Putamen (tissue), 1 donor: ENCODE measurements at regions not wholly inside any gene's neighbourhood (a gene's known extent, or its start where the extent isn't known, plus 50 kb on each side); places are given as distances from the start of the nearest gene placed in this dataset.
A peak's percentile ranks its signal among the peaks of the same experiment; 100 is the strongest.

ENCODE experiments used
- DNase-seq: peaks from one replicate; pipeline ENCODE4 v3.0.0-alpha.2; 2016; ENCODE audit warnings: low spot score

DNA sequence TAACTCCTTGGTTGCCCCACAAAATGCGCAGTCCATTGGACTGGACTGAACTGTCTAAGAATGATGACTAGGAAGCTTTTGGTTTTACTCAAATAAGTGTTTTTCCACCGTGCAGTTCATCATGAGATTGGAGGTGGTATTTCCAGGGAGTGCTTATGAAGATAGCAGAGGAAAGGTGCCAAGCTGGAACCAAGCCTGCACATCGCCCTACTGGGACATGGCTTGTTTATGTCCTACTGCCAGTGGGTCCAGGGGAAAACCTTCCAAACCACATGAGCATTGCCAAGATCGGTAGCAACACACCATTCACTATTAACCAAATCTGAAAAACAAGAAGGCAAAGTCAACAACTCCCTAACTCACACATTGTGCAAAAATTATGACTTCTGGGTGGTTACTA, 54.7 kb upstream of the DSCAM start:
- DNase-seq, result no peak

DNA sequence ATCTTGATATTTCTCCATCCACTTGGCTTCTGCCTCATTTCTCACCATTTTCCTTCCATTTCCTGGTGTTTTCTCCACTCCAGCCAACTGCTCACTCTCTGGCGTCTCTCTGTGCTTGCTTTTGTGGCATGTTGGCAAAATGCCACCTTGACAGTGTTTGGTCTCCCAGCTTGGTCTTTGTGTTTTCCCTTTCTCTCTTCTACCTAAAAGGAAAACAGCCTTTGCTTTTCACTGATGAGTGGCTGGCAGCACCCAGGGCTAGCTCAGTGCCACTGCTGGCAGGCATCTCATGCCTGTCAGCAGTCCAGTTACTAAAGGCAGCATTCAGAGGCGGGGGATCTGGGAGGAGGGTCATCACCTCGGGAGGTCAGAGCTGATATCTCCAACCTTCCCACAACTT, 55.3 kb upstream of the DSCAM start:
- peak; percentile 42 for DNase-seq

DNA sequence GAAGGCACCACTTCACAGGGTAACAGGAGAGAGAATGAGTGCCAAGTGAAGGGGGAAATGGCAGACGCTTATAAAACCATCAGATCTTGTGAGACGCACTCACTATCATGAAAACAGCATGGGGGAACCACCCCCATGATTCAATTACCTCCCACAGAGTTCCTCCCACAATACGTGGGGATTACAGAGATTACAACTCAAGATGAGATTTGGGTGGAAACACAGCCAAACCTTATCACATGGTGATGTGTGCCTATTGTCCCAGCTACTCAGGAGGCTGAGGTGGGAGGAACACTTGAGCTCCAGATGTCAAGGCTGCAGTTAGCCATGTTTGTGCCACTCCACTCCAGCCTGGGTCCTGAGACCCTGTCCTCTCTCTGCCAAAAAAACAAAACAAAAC, 56.0 kb upstream of the DSCAM start:
- no peak for DNase-seq

DNA sequence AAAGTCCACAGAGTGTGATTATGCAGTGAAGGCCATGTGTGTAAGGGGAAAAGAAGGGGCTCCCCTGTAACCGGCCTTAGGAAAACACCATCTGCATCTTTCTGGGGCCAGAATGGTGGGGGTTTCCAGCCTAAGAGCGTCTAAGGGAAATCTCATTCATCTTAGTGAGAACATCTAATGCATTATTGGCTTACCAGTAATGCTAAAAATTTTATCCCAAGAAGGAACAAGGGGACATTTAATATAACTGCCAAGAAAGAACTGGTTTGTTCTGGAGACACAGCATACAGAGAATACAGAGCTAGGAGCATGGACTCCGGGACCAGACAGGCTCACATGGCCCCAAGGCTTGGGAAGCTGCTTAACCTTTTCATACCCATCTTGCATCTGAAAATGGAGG, 58.3 kb upstream of the DSCAM start:
- DNase-seq, result no peak

DNA sequence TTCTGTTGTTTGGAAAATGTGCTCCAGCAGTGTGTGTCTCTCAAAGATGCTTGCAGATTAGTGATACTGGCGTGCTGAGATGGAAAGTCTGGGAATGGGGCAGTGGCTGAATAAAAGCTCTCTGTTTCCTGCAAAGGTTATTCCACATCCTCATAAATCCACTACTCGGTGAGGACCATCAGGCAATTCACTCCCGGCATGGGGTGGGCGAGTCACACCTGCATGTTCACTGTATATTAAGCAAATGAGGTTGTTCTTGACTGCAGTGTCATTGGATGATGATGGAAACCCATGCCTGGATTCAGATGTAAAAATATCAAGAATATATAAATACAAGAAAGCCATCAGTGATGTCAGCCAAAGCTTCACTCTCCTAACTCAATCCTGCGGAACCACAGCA, 65.4 kb upstream of the DSCAM start:
- no peak for DNase-seq

DNA sequence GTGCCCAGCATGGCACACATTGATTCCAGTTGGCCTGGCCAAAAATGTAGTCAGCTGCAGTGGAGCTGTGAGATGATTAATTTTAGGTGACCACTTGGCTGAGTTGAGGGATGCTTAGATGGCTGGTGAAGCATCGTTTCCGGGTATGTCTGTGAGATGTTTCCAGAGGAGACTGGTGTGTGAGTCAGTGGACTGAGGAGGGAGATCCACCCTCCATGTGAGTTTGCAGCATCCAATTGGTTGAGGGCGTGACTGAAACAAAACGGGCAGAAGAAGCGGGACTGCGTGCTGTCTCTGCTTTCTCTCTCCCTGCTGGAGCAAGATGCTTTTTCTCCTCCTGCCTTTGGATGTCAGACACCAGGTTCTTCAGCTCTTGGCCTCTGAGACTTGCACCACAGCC, 68.2 kb upstream of the DSCAM start:
- no peak for DNase-seq

DNA sequence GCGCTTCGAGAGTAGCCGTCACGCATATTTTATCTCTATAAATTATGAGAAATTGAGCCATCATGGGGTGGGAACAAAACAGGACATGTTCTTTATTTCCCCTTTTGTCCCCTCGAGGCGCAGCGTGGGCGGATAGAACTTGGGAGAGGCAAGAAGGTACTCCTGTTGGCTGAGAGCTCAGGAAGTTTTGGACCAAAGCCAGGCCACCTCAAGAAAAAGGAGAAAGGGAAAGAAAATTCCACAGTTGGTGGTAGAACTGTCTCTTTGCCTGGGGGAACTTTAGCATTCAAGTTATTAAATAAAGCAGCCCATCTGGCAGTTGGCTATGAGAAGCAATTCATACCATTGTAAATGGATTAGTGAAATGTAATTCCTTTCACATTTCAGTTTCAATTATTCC, 76.4 kb upstream of the DSCAM start:
- DNase-seq, result no peak

DNA sequence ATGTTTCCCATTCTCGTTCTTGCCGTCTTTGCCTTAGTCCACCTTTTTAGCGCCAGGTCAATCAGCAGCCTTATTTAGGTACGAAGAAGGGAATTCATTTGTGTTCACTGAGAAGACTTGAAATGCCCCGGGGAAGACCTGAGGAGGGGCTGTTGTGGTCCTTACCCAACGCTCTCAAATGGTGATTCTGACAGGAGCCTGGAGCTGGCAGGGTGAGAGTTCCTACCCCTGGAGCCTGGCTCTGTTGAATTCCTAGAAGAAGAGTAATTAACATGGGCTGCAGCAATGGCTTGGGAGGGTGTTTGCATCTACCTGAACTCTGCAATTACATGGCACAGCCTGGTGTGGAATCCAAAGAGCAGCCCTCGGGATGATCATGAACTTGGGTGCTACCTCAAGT, 76.9 kb upstream of the DSCAM start:
- no peak for DNase-seq

DNA sequence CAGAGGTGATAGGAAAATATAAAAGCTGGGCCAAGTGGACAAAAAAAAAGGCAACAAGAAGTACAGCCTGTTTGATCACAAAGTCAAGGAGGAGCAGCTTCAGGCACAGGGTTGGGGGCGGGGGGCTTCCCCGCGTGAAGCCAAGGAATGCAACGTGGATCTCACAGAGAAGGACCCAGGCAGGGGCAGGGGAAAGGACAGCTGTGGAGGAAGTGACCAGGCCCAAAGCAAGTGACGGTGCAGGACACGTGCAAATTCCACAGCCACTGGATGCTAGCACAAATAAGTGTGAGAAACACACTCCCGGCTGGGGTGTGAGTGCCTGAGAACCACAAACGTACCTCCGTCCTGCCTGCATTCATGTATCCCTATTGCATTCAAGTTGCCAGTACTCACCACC, 77.7 kb upstream of the DSCAM start:
- DNase-seq, result no peak

DNA sequence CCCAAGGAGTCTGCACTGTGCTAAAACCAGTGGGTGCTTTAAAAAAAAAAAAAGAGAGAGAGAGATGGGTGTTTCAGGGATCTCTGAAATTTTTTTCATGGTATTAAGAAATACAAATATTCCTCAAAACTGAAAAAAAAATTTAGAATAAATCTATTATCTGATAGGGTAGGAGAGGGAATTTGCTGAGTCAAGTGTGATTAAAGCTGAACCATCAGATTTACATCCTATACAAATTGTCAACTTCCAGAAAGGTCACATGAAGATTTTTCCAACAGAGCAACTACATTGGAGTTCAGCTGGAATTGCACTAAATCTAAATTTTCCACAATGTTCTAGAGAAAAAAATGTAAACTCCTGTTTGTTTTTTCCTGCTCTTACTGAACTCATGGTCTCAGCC, 79.3 kb upstream of the DSCAM start:
- DNase-seq, result no peak

DNA sequence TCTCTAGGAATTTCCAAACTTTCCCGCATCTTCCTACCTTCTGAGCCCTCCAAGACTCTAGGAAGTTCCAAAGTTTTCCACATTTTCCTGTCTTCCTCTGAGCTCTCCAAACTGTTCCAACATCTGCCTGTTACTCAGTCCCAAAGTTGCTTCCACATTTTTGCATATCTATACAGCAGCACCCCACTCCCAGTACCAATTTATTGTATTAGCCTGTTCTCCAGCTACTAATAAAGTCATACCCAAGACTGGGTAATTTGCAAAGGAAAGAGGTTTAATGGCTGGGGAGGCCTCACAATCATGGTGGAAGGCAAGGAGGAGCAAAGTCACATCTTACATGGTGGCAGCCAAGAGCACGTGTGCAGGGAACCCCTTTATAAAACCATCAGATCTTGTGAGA, 82.9 kb upstream of the DSCAM start:
- DNase-seq, result no peak

DNA sequence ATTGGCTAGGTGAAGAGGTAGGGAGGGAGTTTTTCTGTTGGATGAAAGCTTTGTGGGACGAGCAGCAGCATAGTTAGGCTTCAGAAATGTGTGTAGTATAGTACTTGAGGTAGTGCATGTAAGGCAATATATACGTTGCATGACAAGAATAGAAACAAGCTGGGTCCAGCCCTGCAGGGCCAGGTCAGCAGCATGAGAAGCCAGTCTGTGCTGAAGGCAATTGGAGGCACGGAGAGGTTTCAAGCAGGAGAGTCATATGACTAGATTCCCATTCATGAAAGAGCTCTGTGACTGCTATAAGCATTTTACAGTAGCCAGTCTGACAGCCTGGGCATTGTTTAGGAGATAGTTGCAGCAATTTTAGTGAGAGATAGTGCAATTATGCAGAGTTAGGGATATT, 84.2 kb upstream of the DSCAM start:
- DNase-seq, result no peak

DNA sequence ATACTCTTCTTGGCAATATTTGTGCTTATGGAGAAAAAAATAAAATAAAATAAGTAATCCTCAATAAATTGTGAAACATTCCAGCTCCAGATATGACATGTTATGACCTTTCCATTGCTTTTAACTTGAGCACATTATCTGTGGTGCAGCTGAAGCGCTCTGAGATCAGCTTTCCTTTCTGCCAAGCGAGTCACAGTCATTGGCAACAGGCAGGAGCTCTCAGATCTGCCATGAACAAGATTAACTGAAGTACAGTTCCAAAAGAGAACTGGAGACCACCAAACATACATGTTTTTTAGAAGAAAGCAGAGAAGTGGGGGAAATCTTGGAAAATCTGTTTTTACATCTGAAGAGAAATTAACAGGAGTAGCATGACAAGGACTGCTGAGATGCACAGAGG, 89.2 kb upstream of the DSCAM start:
- no peak for DNase-seq

DNA sequence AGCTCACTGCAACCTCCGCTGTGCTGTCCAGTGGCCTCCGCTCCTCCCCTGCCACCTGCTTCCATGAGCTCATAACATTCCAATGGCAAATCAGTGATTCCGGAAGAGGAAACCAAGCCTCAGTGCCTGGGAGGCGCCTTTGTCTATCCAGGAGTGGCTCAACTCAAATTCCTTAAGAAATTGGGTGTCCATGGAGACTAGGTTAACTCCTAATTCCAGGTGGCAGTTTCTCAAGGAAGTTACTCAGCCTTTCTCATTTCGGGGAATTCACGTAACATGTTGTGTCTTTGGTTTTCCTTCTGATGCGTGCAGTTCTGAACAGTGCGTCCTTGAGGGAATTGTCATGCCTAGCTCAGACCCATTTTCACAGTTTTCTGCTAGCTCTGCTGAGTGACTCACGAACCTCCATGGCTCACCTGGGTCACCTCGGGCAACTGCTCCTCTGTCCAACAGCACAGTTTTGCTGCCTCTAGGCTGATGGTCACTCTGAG, 89.9 kb upstream of the DSCAM start:
- DNase-seq, result no peak

DNA sequence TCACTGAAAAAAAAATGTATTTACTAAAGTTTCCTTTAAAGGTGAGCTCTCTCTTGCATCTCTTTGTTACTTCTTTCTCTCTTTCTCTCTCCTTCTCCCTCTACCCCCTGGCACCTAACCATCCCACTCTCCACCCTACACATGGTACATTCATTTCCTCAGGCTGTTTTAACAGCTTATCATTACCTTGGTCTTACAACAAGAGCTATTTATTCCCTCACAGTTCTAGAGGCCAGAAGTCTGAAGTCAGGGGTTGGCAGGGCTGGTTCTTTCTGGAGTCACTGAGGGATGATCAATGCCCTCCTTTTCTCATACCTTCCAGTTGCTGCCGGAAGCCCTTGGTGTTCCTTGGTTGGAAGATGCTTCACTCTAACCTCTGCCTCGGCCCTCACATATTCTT, 91.1 kb upstream of the DSCAM start:
- no peak for DNase-seq

DNA sequence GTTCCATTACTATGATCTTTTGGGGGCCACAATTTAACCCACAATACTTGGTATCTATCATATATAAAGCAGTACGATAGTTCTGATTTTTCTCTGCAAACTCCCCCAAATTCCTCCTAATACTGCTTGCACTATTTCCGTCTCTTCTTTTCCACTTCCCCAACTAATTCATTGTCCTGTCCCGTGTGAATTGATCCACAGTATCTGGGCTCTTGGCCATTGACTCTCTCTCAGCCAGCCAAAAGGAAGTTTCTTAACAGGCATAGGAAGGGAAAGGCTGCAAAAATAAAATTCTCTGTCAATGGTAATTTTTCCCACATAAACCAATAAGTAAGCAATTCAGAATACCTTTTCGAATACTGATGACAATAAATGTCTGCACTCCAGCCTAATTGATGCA, 91.7 kb upstream of the DSCAM start:
- DNase-seq, result no peak

DNA sequence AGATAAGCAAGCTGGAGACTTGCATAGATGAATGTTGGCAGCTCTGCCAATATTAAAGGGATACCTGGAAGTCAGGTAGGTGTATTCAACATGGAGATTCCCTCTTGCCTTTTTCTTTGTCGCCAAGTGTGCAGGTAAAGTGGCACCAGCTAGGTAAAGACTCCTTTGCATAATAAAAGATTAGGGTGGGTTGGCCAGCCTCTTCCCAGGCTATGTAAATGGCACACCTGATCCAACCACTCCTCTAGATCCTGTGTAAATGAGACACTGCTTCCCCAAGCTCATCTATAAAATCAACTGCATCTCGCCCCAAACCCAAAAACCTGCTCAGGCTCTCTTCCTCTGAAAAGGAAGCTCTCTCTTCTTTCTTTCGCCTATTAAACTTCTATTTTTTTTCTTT, 100.8 kb upstream of the DSCAM start:
- DNase-seq, result no peak

DNA sequence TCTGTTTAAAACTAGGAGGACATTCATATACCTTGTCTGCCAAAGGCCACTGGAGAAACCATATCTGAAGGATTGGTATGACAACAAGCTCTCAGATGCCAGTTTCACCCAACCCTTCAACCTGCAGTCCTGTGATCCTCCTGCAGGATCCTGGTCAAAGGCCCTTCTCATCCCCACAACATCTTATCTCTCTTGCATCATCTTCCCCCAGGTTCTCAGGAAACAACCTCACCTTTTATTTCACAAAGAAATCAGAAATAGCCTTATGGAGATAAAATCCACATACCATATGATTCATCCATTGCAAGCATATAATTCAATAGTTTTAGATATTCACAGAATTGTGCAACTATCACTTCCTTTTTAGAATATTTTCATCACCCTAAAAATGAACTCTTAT, 104.0 kb upstream of the DSCAM start:
- no peak for DNase-seq

DNA sequence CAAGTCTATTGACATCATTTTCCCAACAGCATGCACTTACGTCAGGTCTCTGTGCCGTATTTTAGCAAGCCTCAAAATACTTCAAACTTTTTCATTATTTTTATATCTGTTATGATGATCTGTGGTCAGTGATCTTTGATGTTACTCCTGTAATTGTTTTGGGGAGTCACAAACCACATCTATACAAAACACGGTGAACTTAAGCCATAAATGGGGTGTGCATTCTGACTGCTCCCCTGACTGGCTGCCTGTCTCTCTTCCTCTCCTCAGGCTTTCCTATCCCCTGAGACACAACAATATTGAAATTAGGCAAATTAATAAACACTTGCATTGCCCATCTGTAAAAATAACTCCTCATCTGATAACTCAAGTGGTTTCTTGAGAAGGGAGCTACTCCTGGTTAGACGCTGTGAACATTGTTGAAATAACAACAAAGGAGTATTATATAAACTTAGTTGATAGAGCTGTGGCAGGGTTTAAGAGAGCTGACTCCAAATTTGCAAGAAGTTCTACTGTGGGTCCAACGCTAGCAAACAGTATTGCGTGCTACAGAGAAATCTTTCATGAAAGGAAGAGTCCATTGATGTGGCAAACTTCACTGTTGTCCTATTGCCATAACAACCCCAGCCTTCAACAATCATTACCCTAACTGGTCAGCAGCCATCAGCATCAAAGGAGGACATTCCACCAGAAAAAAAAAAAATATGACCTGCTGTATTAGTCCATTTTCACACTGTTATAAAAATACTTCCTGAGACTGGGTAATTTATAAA, 105.8 kb upstream of the DSCAM start:
- no peak for DNase-seq

DNA sequence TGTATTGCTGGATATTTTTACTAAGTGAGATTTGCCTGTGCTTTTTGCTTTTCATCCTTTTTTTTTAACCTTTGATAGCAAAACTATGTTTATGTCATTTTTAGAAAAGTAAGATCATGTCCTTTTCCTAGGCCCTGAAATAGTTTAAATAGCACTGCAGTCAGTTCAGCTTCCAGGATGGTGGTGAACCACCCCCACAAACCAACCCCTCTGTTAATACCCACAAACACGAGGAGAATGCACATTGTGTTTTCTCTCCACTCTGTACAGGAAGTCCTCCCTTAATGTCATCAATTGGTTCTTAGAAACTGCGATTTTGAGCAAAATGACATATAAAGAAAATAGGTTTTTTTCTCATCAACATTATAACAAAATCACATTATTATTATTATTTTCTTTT, 117.7 kb upstream of the DSCAM start:
- no peak for DNase-seq

DNA sequence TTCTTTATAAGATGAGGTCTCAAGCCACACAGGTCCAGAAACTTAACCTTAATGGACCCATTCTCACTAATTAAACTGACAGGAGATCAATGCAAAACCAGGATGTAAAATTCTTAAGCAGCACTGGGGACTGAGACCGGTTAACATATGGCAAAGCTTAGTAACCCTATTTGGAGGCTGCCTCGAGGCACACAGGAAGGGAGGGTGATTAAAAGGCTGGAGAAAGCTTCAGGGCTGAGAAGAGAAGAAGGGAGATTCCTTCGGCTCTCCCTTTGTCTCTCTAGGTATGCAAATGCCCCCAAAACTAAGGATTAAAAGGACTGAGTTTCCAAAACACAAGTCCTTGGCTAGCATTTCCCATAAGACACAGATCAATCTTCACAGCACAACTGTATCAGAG, 120.8 kb upstream of the DSCAM start:
- no peak for DNase-seq

DNA sequence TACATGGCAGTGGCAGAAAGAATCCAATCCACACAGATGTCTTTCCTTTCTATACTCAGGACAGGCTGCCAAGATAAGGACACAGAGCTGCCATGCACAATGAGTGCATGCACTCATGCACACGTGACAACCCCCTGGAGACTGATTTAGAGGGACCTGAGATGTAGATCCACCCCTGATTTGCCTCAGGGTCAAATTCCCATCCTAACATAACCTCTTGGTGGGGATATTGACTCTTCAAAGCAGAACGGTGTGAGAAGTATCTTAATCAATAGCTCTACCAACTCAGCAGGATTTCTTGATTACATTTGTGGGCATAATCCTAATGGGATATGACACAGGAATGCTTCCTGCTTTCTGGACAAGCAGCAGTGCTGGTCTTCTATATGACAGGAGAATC, 125.2 kb upstream of the DSCAM start:
- DNase-seq, result no peak

DNA sequence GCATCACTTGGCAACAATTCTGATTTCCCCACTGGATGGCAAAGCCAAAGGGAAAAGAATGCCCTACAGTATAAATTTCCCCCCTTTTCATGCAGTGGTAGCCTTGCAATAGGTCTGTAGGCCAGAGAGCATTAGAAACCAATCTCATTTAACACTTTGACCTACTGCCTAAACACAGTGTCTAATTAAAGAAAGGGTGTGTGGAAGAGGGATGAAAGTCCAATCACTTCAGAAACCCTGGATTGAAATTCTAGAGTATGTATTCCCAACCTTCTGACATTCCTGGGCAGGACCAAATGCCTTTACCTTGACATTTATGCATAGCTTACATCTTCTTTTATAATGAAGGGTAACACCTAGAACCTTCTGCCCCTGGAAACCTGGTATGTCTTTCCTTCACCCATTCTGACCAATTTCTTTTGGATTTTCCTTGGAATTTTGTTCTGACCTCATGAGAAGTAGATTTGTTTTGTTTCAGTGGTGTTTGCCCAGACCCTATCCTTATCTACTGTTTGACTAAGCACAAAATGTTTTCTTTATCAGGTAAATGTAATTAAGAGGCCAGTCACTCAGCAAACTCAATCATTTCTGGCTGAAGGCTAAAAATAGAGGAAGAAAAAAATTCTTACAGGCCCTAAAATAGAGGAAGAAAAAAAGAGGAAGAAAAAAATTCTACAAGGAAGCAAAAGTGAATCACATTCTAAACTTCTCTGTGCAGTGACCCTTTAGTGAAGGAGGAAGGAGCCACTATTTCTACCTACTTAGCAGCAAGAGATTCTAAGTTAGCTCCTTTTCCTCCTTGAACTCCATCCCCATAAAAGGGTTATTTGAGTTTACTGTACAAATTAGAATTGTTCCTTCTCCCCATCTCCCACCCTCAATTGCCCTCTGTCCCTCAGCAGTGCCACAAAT, 129.5 kb upstream of the DSCAM start:
- DNase-seq, result peak; percentile 7
